Amniotic epithelial cell (primary cell): ENCODE measurements at regions not wholly inside any gene's neighbourhood (a gene's known extent, or its start where the extent isn't known, plus 50 kb on each side); places are given as distances from the start of the nearest gene placed in this dataset.

Experiments
- DNase-seq: peaks from one replicate; pipeline ENCODE4 v3.0.0-alpha.2; 2010; ENCODE audit warnings: low read depth

DNA sequence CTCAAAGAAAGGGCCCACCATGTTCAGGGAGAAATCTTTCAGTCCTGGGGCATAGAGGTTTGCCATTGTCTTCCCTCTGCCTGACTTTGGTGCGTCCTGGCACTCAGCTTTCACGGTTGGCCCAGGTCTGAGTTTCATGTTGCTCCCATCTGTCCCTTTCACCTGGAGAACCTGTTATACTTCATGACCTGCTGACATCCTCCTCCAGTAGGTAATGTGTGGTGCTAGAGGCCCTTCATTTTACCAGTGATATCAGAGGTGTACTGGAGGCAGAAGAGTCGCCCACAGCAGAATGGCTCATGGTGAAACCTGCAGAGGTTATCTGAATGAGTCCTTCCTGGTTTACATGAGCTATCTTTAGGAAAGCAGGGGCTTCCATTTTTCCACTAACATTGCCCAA is 128.8 kb upstream of the DLX2 start:
- no peak for DNase-seq

DNA sequence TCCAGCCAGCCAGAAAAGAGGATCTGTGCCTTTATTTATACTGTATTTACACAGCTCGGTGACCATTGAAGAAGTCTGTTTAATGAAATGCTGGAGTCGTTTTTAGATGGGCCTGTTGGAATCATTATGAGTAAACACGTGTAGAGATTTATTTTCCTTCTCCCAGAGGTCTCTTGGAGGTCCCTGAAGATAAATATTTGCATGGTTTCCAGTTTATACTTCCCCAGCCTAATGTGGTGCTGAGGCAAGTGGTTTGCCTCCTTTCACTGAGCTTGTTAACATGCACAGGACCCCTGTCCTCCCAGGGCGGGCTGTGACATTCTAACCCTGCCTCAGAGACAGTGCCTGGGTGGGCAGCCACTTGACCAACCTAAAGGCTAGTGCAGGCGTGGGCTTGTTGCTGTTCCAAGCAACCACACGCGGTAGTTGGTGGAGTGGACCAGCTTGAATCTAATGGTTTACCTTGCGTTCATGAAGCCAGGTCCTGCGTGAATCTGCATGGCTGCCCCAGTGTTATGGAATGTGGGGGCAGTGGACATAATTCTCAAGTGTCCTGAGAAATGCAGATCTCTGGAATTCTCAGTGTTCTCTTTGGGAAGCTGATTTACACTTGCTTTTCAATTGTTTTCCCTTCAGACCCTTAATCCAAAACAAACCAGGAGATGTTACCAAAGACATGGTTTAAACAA is 130.2 kb upstream of the DLX2 start:
- no peak for DNase-seq

DNA sequence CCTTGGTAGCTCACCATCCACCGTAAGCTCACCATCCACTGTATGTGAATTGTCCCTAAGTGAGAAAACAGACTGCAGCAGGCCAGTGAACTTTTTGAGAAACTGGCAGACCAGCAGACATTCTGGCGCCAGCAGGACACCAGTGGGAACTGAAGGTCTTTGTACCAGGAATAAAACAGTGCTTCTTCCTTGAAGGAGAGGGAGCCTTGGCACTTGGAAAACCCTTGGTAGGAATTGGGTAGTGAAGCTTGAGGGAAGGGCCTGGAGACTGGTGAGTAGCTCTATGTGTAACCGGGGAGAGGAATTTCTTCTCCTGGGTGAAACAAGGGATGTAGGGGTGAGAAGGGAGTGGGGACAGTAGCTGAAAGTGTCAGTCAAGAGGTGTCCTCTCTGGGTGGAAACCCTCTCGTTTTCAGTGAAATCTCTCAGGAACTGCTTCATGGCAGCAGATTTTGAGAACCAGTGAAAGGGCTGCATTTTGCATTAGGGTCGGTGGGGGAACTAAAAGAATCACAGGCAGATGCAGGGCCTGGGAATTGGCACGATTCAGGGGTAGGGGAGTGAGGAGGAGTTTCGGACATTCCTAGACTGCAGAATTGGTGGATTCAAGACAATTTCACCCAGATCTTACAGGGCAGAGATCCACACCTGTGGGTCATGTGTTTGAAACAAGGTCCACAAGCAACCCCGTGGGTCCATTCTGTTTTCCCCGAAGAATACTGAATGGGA is 131.5 kb upstream of the DLX2 start:
- DNase-seq: no peak

DNA sequence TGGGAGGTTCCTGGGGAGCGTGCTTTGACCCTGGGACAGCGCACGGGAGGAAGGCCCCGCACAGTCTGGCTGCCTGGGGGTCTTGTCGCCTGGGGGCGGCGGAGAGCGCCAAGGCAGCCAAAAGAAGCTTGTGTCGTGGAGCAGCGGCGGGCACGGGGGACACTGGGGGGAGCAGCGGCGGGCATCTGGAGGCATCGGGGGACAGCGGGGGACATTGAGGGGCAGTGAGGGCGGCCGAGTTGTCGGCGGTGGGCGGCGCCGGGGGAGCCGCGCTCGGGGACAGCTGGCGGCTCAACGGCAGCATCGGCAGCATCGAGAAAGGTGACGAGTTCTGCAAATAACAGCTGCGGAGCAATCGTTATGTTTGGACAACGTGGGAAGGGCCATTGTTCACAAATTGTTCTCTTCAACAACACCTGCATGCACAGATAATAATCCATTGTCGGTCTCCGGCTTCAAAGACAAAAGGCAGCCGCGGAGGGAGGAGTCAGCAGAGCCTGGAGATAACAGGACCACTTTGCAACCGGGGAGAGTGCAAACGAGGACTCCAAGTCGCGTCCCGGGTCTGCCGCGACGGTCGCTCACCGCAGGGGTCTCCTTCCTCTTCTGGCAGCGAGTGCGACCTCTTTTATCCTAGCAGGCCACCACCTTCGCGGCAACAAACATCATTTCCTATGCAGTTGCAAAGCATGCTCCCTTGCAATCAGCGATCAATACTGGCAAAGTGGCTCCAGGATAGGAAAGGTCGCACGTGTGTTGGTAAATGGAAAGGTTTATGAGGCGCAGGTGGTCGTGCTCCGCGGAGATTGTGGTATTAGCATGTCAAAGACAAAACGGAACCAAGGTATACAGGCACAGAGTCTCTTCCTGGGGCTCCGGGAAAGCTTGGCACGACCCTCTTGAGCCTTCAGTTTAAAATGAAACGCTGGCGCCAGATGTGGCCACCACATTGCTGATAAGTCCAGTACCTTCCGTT is 132.3 kb upstream of the DLX2 start:
- DNase-seq: no peak

DNA sequence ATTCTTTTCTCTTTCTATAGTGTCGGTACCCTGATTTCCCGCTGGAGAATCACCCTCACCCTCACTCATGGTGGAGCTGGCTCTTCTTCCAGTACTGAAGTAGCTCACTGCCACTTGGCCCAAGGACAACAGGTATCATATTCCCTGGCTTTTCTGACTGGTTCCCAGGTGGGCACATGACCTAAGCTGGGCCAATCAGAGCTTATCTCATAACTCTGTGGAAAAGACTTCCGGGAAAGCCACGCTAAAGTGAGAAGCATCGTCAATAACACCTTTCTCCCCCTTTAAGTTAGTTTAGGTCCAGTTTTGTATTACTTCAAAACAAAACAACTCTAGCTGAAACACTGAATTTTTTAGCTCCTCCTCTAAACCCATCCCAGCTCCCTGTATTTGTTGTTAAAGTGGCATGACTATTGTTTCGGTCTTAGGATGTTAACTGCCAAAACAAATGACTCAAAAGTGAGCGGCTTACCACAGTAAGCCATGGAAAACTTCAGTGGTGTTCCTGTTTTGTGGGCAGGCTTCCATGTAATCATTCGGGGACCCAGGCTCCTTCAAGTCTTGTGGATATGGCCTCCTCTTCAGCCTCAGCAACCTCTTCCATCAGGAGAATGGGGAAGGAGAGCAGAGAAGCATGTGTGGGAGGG is 137.4 kb upstream of the DLX2 start:
- no peak for DNase-seq

DNA sequence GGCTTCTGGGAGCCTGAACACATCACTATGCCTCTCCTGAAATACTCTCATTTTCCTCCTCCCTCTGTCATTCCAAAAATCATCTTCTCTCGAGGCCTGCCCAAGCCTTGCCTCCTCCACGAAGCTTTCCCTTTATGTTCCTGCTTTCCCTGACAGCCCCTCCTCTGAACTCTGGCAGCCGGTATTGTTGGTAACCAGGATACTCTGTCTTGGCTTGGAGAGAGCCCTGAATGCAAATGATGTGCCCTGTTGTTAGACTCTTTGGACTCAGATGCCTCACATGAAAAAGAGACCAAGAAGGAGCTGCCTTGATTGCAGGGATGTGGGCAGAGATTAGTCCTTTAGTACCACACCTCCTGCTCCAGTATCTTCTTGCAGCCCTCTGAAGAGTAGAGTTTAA is 138.5 kb upstream of the DLX2 start:
- no peak for DNase-seq

DNA sequence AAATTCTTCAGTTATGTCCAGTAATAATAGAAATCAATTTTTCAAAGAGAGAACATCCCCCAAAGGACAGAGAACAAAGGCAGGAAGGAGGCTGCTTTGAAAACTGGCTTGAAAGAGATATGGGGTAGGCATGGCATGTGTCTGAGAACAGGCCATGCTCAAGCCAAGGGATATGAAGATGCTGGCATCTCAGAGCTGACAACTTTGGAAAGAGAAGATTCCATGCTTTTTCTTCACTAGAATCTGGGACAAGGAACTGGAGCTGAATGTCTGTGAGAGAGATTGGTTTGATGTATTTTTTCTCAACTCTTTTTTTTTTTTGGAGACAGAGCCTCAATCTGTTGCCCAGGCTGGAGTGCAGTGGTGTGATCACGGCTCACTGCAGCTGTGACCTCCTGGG is 139.8 kb upstream of the DLX2 start:
- DNase-seq: no peak

DNA sequence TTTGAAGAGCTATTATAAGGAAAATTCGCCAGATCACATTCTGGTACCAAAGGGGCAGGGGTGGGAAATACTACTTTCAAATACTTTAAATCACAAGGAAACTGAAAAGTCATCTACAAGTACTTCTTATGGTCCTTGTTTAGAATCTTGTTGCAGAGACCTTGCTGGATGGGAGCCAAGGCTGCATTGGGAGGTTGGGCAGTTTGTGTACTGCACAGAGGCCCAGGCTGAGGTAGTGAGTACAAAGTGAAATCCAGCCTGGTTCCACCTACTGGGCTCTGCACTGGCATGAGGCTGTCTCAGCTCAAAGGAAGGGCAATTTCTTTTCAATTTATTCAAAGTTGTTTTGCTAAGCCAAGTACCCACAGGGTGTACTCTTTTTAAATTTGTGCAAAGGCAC is 140.3 kb upstream of the DLX2 start:
- no peak for DNase-seq

DNA sequence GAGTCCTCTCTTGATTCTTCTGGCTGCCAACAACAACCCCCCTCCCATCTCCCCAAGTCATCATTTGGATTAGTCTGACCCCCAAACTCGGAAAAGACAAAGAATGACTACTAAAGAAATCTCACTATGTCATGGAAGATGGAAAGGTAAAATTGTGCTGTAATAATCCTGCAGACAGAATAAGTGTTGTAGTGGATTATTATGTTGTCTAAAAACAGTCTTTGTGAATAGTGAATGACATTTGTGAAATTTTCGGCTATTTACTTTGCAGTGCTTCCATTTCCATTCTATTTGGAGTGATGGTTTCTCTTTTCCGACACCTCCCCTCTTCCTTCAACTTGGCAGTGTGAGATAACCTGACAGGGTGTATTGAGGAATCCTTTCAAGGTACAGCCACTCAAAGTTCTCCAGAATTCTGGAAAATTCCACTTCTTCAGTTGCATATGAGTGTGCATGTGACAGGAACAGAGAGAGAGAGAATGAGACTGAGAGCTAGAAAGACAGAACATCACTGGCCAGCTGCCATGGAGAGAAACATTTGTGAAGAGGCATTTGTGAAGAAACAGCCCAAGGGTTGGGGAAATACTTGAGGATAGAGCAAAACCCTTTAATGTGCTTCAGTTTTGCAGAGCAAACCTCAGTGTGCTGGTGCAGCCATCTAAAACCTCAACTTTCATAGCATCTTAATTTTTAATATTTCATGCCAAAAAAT is 141.9 kb upstream of the DLX2 start:
- DNase-seq: no peak

DNA sequence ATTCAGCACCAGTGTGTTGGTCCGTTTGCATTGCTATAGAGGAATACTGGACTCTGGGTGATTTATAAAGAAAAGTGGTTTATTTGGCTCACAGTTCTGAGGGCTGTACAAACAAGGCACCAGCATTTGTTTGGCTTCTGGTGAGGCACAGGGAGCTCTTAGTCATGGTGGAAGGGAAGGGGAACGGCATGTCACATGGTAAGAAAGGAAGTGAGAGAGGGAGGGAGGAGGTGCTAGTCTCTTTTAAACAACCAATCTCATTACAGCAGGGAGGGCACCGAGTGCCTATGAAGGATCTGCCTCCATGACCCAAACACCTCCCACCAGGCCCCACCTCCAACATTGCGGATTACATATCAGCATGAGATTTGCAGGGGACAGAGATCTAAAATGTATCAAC is 143.9 kb upstream of the DLX2 start:
- DNase-seq: no peak

DNA sequence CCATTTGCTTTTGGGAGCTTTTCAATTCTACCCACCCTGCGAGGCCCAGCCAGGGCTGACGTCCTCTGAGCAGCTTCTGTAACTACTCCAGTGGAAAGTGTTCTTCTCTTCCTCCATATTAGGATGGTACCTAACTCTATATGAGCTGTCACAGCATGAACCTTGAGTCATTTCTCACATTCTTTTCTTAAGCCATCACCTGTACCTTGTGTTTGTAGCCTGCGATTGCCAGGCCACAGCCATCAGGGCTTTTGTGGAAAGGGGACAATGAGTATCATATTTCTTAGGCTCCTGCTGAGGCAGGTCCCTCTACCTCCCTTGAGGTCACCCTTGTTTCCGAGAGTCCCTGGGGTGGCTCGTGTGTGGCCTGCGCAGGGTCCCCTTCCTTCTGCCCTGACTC is 144.5 kb upstream of the DLX2 start:
- no peak for DNase-seq

DNA sequence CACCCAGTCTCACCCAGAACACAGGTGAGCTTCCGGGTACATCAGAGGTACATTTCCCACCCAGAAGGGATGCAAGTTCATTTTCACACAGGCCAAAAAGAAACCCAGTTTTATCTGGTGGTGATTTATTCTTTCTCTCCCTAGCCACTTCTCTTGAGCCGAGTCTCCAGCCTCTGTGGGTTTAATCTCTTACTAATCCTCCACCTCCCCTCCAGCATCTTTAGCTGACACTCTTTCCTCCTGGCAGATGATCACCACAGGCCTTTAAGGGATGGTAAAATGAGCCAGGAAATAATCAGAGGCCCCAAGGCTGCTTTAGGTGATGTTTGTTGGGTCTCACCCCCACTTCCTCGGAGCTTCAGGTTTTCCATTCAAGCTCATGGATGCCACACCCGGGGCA is 145.7 kb upstream of the DLX2 start:
- no peak for DNase-seq

DNA sequence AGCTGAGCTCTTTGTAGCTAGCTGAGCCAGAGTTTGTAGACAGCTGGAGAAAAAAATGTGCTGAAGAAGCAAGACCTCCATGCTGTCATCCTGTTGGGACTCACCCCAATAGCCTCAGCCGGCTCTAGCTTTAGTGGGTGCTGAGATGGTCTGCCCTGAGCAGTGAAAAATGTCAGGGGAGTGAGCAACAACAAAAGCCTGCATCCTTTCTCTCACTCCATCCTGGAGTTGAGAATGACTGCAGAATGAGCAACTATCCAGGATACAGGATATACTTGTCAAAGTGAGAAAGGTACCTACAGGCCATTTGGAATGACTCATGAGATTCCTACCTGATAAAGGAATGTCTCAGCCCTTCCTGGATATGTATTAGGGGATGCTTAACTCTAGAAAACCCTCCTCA is 146.1 kb upstream of the DLX2 start:
- DNase-seq: no peak

DNA sequence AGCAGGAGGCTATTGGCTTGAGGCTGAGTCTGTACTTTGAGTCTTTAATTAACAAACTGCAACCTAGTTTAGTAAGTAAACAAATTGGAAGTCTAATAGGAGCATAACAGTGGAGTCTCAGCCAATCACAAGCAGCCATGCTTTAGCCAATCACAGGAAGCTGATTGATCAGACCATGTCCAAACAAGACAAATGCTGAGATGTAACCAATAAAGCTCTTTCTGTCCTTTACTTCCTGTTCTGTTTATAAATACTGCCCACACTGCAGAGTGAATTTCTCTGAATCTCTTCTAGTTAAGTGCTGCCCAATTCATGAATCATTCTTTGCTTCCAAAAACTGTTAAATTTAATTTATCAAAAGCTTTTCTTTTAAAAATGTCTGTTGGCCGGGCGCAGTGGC is 146.6 kb upstream of the DLX2 start:
- DNase-seq: no peak

DNA sequence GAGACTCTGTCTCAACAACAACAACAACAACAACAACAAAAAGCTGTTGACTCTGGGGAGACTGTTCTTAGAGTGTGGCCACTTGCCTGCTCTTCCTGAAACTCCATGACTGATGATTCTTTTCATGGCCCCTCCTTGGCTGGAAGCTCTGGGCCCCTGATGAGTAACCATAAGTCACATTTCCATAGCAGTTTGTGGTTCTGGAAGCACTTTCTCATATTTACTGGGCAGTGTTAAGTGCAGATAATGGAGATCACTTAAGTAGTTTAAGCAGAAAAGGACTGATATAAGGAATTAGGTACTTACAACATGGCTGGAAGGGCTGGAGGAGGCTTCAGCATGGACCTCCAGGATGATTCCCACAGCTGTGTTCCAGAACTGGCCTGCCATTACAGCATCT is 147.3 kb upstream of the DLX2 start:
- peak; percentile 90 for DNase-seq

DNA sequence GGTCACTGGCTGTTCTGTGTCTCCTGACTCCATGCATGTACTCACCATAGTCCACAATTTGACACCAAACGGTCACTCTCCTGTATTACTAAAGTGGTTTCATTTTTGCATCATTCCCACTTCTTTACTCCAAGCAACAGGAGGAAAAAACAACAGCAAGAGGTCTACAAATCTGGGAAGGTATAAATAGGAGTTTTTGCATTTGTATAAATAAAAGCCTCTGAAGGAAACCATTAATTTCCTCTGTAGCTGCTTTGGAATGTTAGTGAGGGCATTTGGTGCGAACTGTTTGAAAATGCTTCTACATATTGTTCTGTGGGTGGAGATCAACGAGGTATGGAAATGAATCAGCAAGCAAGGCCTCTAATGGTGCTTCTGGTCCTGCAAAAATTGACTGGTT is 148.5 kb upstream of the DLX2 start:
- DNase-seq: peak; percentile 48

DNA sequence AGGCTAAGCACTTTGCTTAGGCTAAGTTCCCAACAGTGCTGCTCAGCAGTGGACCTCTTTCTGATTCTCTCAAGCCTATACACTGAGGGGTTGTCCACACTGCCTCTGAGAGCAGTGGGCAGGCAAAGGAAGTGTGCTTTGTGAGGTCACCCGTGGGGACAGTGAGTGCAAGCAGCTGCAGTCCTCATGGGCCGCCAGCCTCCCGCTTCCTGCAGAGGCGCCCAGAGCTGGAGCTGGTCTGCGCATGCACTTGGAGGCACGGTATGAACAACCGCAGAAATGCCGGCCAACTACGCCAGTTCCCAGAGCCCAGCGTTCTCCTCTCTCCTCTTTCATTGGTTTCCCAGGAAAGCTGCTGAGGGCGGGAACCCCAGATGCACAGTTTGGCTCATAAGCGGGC is 149.5 kb upstream of the DLX2 start:
- no peak for DNase-seq

DNA sequence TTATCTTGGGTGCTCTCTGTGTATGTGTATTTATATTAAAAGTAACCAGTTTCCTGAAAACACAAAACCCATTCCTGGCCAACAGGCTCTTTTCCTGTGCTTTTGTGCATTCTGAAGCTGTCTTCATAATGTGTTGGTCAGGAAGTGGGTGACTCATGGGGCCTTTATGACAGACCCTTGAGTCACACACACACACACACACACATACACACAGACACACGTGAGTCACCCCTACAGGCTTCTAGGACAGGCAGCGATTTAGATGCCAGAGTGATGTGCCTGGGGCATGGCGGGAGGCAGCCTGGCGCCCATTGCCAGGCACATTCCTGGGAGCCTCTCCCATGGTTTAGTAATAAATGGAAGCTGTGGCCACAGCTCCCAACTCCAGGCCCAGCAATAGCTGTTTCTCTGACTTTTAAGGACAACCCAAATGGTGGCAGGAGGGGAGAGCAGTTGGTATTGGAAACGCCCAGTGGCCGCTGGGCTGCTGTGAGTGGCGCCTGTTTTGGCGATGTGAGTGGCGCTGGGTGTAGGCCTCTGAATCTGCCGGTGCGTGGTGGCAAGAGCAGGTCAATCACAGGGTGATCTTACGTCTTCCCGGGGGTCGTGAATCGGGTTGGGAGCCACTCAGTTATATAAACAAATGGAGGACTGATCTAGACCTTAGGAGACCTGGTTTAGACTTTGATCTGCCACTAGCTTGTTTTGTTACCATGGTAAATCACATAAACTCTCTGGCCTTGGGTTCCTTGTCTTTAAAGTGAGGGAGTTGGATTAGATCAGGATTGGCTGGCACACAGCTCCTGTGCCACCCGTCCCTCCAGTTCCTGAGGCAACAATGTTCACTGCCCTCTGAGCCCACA is 150.7 kb upstream of the DLX2 start:
- peak; percentile 99 for DNase-seq

DNA sequence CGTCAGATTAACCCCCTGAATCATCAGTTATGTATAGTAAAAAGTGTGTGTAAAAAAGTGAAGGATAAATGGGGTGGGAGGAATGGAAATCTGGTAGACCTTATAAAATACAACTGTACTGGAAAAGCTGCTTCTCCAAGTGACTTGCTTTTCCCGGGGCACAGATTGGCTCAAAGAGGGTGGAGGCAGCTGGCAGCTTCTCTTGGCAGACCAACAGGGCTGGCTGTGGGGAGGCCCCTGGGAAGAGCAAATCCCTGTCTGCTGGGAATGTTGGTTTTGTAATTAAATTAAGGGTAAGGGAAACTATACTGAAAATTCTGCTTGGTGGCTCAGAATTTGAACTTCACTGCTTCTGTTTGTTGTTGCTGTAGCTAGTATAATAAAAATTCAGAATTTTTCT is 154.2 kb upstream of the DLX2 start:
- no peak for DNase-seq

DNA sequence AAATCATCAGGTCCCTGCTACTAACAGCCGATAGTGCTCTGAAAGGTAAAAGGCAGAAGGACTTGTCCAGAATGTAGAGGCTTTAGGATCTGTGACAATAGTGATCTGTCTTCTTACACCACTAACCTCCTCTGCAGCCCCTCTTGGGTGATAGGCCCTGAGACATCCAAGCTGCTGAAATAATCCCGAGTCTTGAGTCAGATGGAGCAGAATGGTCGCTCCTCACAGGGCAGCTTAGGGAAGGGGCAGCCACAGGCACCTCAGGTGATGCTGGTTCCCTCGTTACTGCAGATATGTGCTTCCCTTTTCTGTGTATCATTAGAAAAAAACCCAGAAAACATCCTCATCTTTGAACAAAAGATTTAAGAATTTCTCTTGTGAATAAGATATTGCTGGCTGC is 157.1 kb upstream of the DLX2 start:
- no peak for DNase-seq

DNA sequence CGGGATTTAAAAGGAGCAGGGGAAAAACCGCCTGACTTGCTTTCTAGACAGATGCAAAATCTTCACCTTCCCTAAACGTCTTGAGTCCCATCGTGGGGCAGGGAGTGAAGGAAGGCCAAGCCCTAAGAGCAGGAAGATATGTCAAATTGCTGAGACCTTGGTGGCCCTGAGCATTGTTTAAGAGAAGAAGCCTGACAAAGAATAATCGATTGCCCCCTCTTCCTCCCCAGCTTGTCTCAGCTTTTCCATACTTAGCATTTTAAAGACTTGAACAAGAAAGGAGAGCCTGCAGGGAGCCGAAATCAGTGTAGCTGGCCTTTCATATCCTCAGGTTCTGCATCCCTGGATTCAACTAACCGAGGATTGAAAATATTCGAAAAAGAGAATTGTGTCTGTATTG is 157.6 kb upstream of the DLX2 start:
- no peak for DNase-seq
